DMS 273 (cell line): ENCODE measurements at regions not wholly inside any gene's neighbourhood (a gene's known extent, or its start where the extent isn't known, plus 50 kb on each side); places are given as distances from the start of the nearest gene placed in this dataset.

Experiments
- DNase-seq: peaks from one replicate; lab custom pipeline; 2025; ENCODE audit not compliant: unreplicated experiment; lab: John Stamatoyannopoulos, UW

DNA sequence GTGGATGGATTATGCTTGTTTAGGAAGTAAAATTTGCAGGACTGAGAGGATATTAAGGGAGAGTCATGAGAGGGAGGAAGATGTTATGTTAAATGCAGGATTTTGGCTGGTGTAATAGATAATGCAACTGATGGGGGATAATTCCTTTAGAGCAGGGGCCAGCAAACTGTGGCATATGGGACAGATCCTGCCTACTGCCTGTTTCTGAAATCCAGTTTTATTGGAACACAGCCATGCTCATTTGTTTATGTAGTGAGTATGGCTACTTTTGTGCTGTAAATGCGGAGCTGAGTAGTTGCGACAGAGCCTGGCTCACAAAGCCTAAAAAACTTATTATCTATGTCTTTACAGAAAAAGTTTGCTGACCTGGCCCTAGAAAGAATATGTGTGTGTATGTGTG, 66.6 kb upstream of the MPPED2 start:
- DNase-seq = no peak

DNA sequence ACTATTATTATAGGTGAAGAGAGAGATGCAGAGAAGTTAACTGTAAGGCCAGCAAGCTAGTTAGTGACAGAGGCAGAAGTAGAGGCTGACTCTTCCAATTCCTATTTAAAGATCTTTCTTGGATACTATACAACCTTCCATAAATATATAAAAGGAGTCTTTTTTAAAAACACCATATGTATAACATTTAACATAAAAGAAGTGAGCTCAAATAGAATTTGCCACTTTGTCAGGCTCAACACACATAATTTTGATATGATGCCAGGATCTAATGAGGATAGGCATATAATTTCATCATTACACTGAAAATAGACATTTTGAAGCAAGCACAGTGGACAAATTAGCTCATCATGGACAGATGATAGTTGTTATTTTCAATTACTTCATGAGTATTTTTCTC, 64.1 kb upstream of the MPPED2 start:
- no peak for DNase-seq
